ENCODE measurements at regions not wholly inside any gene's neighbourhood (a gene's known extent, or its start where the extent isn't known, plus 50 kb on each side); places are given as distances from the start of the nearest gene placed in this dataset.

- no peak for DNase-seq
These were observed 51.3 kb upstream of the NR4A2 start for GRCh38 chr2:156383798-156384197.

GRCh38 chr2:156385242-156385641, 50.9 kb upstream of the GPD2 start:
- peak; percentile 36 for DNase-seq

All from stimulated activated CD4-positive, alpha-beta T cell treated with anti-CD3 and anti-CD28 coated beads, Interleukin-15, amount 100 ng/mL, for 24 hours (primary cell).